SK-N-MC (cell line): ENCODE measurements at regions not wholly inside any gene's neighbourhood (a gene's known extent, or its start where the extent isn't known, plus 50 kb on each side); places are given as distances from the start of the nearest gene placed in this dataset.

Experiments used
- DNase-seq: peaks from one replicate; pipeline ENCODE4 v3.0.0-alpha.2; 2011; ENCODE audit warnings: low read depth, low spot score
- H3K27ac ChIP-seq: fragments of 200-600 bp; sonication (generic); 2 replicates; pipeline ENCODE4 v1.5.1; 2016; ENCODE audit warnings: mixed run types
- H3K36me3 ChIP-seq: fragments of 200-600 bp; sonication (generic); 2 replicates; pipeline ENCODE4 v1.6.1; 2017; ENCODE audit warnings: antibody characterized with exemption, low read length, mixed read lengths; ENCODE audit not compliant: insufficient read depth
- H3K4me3 ChIP-seq: fragments of 200-600 bp; sonication (generic); 2 replicates; pipeline ENCODE4 v1.5.1; 2016
- H3K9ac ChIP-seq: fragments of 200-600 bp; sonication (generic); 2 replicates; pipeline ENCODE4 v1.8.0; 2017; ENCODE audit warnings: mixed run types, mixed read lengths; ENCODE audit not compliant: insufficient read length
- H3K9me3 ChIP-seq: fragments of 200-600 bp; sonication (generic); 2 replicates; pipeline ENCODE4 v1.6.1; 2017; ENCODE audit warnings: low read depth, mild to moderate bottlenecking, antibody characterized with exemption, low read length, moderate library complexity, mixed read lengths
- EZH2 ChIP-seq: fragments of 200-600 bp; sonication (generic); IDR thresholded peaks from one replicate; pipeline ENCODE4 v1.6.1; 2017; ENCODE audit warnings: antibody characterized with exemption
- FOXP2 ChIP-seq: optimal IDR thresholded peaks from 2 replicates; pipeline ENCODE3; 2011; ENCODE audit warnings: mild to moderate bottlenecking, moderate library complexity; ENCODE audit not compliant: insufficient read depth; ENCODE audit errors: extremely low read length, control extremely low read depth
- POLR2AphosphoS5 ChIP-seq: IDR thresholded peaks from 2 replicates; pipeline ENCODE4 v1.6.1; 2012; ENCODE audit warnings: mild to moderate bottlenecking, low read depth, low read length, borderline replicate concordance

GRCh38 chr10:100612601-100613595 is 77.2 kb downstream of the HIF1AN start:
- Histone ChIP-seq H3K4me3 (no peak overlapping the region), H3K9ac (no peak overlapping the region), H3K9me3 (no peaks in the 10 kb centered on the region), H3K27ac (no peak overlapping the region), H3K36me3 (no peaks in the 10 kb centered on the region)
- no peak for DNase-seq
- TF ChIP-seq POLR2AphosphoS5 (no peak), FOXP2 (no peak), EZH2 (no peak)

GRCh38 chr10:100613846-100614245 is 78.1 kb downstream of the HIF1AN start:
- Histone ChIP-seq H3K36me3 (no peaks in the 10 kb centered on the region), H3K27ac (no peak overlapping the region), H3K9me3 (no peaks in the 10 kb centered on the region), H3K4me3 (no peak overlapping the region), H3K9ac (no peak overlapping the region)
- TF ChIP-seq POLR2AphosphoS5 (no peak), FOXP2 (no peak), EZH2 (no peak)
- no peak for DNase-seq

- H3K4me3 ChIP-seq: no peak overlapping the region
- TF ChIP-seq EZH2 (no peak), FOXP2 (no peak), POLR2AphosphoS5 (no peak)
- no peaks in the 10 kb centered on the region for H3K36me3 ChIP-seq
- H3K9me3 ChIP-seq: no peaks in the 10 kb centered on the region
- DNase-seq: no peak
- H3K9ac ChIP-seq: no peak overlapping the region
- H3K27ac ChIP-seq: no peak overlapping the region
Observed at GRCh38 chr10:100614429-100615095, 78.8 kb downstream of the HIF1AN start.

- H3K36me3 ChIP-seq: no peaks in the 10 kb centered on the region
- TF ChIP-seq EZH2: no peak
- no peak for TF ChIP-seq POLR2AphosphoS5
- no peak for TF ChIP-seq FOXP2
- H3K9me3 ChIP-seq: no peaks in the 10 kb centered on the region
- no peak overlapping the region for H3K4me3 ChIP-seq
- H3K9ac ChIP-seq: no peak overlapping the region
- no peak for DNase-seq
- H3K27ac ChIP-seq: no peak overlapping the region
Observed at GRCh38 chr10:100615241-100615640, 79.5 kb downstream of the HIF1AN start.

GRCh38 chr10:100615908-100616307 is 80.2 kb downstream of the HIF1AN start:
- Histone ChIP-seq H3K4me3 (no peak overlapping the region), H3K27ac (no peak overlapping the region), H3K36me3 (no peaks in the 10 kb centered on the region), H3K9me3 (no peaks in the 10 kb centered on the region), H3K9ac (no peak overlapping the region)
- no peak for DNase-seq
- TF ChIP-seq FOXP2 (no peak), POLR2AphosphoS5 (no peak), EZH2 (no peak)

GRCh38 chr10:100618091-100618615 is 82.4 kb downstream of the HIF1AN start:
- Histone ChIP-seq H3K9ac (no peak overlapping the region), H3K27ac (no peak overlapping the region), H3K9me3 (no peaks in the 10 kb centered on the region), H3K4me3 (no peak overlapping the region), H3K36me3 (no peaks in the 10 kb centered on the region)
- DNase-seq: no peak
- TF ChIP-seq EZH2: no peak
- no peak for TF ChIP-seq POLR2AphosphoS5
- TF ChIP-seq FOXP2: no peak

- Histone ChIP-seq H3K9me3 (no peaks in the 10 kb centered on the region), H3K9ac (no peak overlapping the region), H3K36me3 (no peaks in the 10 kb centered on the region), H3K27ac (no peak overlapping the region), H3K4me3 (no peak overlapping the region)
- no peak for TF ChIP-seq FOXP2
- TF ChIP-seq EZH2: no peak
- no peak for TF ChIP-seq POLR2AphosphoS5
- DNase-seq: no peak
Observed at GRCh38 chr10:100618632-100619255, 83.0 kb downstream of the HIF1AN start.
